GM21367 (cell line): ENCODE measurements at regions not wholly inside any gene's neighbourhood (a gene's known extent, or its start where the extent isn't known, plus 50 kb on each side); places are given as distances from the start of the nearest gene placed in this dataset.

Source experiments
- ATAC-seq: cut with Tn5 transposase; IDR thresholded peaks from one replicate; pipeline ENCODE4 v1.9.1; 2021; ENCODE audit not compliant: unreplicated experiment

DNA sequence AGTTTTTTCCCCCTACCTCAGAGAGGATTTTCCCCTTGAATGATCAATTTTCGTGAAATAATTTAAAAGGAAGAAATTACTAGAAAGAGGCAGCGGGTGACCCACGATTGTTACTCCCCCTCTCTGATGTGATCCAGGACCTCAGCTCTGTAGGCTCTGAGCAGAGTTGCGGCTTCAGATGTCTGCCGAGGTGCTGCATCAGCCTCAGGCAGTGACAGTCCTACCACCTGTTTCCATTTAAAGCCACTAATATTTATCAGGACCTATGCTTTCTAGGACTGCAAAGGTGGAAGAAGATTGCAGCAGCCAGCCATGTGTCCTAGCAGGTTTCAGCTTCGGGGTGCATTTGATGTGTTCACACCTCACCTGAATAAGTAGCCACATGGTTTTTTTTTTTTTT, 294.8 kb upstream of the C2CD4B start:
- no peak for ATAC-seq

DNA sequence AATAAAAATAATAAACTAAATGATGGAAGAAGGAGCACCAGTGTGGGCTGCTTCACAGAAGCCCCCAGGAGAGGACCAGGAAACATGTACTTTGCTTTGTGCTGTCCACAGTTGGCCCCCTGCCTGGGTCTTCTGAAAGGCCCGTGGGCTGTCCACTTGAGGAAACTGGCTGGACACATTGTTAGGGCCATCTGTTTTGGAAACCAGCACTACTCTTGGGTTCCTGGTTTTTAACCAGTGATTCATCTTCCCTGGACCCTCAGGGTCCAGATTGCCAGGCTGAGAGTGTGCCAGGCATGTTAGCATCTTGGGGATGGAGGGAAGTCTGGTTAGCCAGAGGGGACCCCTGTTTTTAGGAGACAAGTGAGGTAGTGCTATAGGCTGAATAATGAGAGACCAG, 297.2 kb upstream of the C2CD4B start:
- ATAC-seq, result no peak

DNA sequence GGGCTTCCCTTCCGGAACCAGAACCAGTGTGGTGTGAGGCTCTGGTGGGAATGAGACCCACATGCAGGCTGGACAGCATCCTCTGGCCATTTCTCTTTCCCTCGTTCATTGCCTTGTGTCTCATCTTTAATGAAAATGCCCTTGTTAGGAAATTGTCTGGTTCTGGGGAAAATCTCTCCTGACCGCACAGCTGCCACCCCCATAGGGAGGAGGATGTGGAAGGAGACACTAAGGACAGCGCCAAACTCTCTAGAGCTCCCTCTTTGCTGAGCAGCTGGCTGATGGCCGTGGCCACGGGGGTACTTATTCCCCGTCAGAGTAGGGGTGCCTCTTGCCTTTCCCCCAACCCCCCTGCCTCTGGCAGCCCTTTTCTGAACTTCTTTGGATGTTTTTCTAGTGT, 297.6 kb upstream of the C2CD4B start:
- no peak for ATAC-seq

GRCh38 chr15:62464705-62465104, 299.6 kb upstream of the C2CD4B start:
- no peak for ATAC-seq

- no peak for ATAC-seq
Observed at GRCh38 chr15:62465173-62465572, 300.1 kb upstream of the C2CD4B start.

DNA sequence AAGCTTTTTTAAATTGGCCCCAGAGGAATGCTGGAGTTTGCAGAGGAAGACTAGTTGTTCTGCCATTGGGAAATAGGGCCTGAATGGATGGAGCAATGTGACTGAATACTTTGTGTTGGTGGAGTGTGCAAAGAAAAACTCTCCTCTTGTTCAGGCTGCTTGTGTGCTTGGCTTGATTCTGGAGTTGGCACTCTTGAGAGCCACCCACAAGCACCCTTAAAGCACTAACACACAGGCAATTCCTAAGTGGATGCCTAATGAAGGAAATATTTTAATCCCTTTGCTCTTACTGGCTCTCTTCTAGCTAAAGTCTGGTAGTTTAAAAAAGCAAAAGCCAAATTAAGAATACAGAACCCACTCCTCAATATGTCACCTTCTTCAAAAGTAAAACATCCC, 304.4 kb upstream of the C2CD4B start:
- ATAC-seq, result no peak

DNA sequence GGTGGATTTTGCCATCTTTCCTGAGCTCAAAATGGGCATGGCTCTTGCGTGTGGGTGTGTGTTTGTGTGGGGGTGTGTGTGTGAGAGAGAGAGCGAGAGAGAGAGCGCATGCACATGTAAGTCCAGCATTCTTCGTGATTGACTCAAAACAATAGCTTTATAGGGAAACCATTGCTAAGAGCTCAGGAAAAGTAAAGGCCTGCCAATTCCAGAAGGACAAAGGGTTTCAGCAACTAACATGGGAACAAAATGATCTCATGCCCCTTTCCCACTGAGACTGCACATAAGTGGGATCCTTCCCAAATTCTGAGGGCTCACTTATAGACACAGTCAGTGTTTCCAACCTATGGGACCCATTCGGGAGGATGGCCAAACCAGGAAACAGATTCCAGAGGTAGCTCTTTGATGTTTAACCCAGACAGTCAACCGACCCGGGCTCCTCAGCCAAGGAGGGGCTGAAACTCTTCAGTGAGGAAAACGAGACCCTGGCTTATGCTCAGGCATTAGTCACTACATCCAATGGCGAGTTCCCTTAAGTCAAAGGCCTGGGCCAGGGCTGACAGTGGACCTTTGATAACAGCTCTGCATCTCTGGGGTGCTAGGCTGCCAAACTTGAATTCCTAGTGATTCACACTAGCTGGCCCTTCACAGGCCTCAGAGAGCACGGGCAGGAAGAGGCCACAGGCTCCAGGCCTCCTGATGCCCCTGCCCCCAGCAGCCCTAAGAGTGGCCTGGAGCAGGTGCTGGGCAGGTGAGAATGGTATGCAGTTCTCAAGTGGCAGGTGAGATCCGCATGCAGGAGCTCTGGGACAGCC, 305.0 kb upstream of the C2CD4B start:
- no peak for ATAC-seq

- no peak for ATAC-seq
Observed at GRCh38 chr15:62472616-62473299, 307.7 kb upstream of the C2CD4B start.

DNA sequence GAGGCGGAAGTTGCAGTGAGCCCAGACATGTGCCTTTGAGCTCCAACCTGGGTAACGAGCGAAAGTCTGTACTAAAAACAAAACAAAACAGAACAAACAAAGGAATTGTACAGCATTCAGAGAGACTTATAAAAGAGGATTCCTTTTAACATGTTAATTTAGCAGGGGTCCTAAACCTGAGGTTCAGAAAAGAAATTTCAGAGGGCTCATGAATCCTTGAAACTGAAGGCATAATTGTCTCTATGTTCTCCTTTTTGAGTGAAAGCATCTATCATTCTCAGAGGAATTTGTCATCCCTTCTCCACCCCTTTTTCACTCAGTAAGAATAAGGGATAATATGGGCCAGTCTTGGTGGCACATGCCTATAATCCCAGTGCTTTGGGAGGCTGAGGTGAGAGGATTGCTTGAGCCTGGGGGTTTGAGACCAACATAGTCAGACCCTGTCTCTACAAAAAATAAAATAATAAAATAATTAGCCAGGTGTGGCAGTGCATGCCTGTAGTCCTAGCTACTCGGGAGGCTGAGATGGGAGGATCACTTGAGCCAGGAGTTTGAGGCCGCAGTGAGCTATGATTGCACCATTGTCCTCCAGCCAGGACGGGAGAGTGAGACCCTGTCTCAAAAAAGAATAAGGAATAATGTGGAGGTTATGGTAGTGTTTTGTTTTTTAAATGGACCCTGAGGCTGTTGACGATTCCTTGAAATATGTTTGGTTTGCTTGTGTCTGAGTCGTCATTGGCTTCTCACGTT, 309.1 kb upstream of the C2CD4B start:
- ATAC-seq, result no peak

GRCh38 chr15:62474771-62475124, 309.7 kb upstream of the C2CD4B start:
- no peak for ATAC-seq

GRCh38 chr15:62475591-62475990, 310.5 kb upstream of the C2CD4B start:
- ATAC-seq, result no peak

DNA sequence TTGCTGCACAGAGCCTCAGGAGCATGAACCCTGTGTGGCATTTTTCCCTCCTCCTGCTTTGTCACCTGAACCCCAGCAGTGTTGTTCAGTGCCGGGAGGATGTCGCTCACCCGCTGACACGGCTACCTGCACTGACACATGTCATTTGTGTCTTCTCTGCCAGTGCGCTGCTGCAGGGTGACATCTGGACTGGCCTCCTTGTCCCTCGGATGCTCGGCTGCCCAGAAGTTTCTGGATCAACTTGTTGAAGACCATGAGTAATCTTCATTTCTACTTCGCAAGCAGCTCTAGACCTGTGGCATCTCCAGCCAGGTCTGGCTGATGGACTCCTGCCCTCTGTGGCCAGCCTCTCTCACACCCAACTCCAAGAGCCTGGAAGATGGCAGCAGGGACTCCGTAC, 311.1 kb upstream of the C2CD4B start:
- ATAC-seq, result no peak

DNA sequence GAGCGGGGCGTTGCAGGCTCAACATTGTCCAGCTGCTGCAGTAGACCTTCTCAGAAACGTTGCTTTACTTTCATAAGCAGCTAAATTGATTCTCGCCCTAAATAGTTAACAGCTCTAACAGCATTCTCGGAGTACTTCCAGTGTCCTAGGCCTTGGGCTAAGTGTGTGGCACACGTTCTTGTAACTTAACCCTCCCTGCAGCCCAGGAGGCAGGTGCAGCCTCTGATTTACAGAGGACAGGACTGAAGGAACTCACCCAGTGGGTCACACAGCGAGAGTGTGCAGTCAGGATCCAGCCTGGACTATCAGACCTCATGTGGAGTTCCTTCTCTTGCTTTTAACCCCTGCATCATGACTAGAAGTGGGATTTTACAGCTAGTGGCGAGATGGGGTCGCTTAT, 312.8 kb upstream of the C2CD4B start:
- no peak for ATAC-seq

DNA sequence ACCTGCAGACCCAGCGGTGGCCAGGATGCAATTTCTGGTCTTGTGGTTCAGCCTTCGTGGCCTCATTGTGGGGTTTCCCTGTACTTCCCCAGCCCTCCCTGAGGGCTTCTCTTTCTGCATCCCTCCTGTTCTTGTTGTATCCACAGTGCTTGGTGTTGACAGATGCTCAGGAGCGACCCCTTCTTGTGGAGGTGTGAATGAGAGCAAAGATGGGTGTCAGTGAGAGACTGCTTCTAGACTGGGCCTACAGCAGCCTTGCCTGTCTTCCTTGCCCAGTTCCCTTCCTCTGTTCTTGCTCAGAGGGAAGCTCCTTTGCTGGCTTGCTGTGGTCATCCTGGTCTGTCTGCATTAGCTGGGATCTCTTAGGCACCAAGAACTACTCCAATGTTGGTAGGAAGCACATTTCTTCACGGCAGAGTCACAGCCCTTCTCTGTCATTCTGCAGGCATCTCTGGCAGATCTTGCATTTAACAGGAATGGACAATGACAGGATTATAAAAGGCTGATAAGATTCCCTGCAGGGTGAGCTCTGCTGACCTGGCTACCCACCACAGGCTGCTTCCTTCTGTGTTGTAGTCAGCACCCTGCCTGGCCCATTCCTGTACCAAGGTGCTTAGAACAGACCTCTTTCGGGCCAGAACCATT, 317.8 kb upstream of the C2CD4B start:
- ATAC-seq, result no peak

DNA sequence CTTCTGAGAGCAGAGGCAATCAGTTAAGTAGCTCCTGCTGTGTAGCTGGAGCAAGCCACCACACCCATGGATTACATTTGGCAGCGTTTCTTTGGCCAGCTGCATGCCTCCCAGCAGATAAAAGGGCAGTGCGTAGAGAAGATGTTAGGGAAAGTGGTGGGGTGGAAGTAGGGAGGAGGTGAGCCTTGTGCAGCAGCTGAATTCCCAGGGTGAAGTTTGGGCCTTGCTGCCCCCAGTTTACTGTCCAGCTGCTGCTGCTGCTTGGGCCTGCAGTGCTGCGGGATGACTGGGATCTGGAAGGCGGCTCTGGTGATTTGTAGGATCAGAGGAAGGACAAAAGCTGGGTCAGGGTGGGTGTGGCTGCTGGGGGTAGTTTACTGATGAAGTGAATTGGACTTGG, 318.7 kb upstream of the C2CD4B start:
- ATAC-seq, result no peak

- no peak for ATAC-seq
Observed at GRCh38 chr15:62485170-62485720, 320.2 kb upstream of the C2CD4B start.

DNA sequence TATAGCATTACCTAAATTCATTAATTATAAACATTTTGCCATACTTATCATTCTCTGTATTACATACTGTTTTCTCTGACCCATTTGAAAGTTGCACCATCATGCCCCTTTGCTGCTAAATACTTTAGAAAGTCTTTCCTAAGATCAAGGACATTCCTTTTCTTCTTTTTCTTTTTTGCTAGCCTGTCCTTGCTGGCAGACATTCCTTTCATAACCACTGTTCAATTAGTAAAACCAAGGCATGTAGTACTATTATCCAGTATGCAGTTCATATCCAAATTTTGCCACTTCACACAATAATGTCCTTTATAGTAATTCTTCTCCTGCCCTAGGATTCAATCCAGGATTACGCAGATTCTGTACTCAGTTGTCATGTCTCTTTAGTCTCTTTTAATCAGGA, 321.0 kb upstream of the C2CD4B start:
- ATAC-seq, result no peak

GRCh38 chr15:62488387-62488786, 323.3 kb upstream of the C2CD4B start:
- ATAC-seq, result no peak

- no peak for ATAC-seq
Observed at GRCh38 chr15:62491642-62492041, 326.6 kb upstream of the C2CD4B start.

GRCh38 chr15:62492900-62493299, 327.8 kb upstream of the C2CD4B start:
- ATAC-seq, result no peak

- ATAC-seq, result no peak
Observed at GRCh38 chr15:62494197-62494596, 329.1 kb upstream of the C2CD4B start.
